ENCODE measurements at regions not wholly inside any gene's neighbourhood (a gene's known extent, or its start where the extent isn't known, plus 50 kb on each side); places are given as distances from the start of the nearest gene placed in this dataset.

GRCh38 chr15:46671336-46671735 is 1036.5 kb downstream of the SQOR start:
- no peaks in the 10 kb centered on the region for H3K36me3 ChIP-seq (ENCODE audit: control insufficient read depth, insufficient read depth, low read length)

GRCh38 chr15:46672041-46672440 is 1037.2 kb downstream of the SQOR start:
- no peaks in the 10 kb centered on the region for H3K27me3 ChIP-seq (ENCODE audit: control insufficient read depth, insufficient read depth, low read length)
- H3K4me3 ChIP-seq (ENCODE audit: low read depth, low read length), result no peak overlapping the region
- no peaks in the 10 kb centered on the region for H3K36me3 ChIP-seq (ENCODE audit: control insufficient read depth, insufficient read depth, low read length)
- no peaks in the 10 kb centered on the region for H3K9me3 ChIP-seq (ENCODE audit: control insufficient read depth, insufficient read depth, low read length)
- no peak overlapping the region for H3K27ac ChIP-seq (ENCODE audit: low read depth, low read length)
- no peak overlapping the region for H3K9ac ChIP-seq (ENCODE audit: low read depth, low read length)
- no peaks in the 10 kb centered on the region for H3K4me1 ChIP-seq (ENCODE audit: control insufficient read depth, insufficient read depth, low read length)

More at GRCh38 chr15:46671336-46671735, 1036.5 kb downstream of the SQOR start:
- Histone ChIP-seq H3K4me3 (ENCODE audit: low read depth, low read length) (no peak overlapping the region), H3K27me3 (ENCODE audit: control insufficient read depth, insufficient read depth, low read length) (no peaks in the 10 kb centered on the region), H3K9me3 (ENCODE audit: control insufficient read depth, insufficient read depth, low read length) (no peaks in the 10 kb centered on the region), H3K9ac (ENCODE audit: low read depth, low read length) (no peak overlapping the region), H3K27ac (ENCODE audit: low read depth, low read length) (no peak overlapping the region), H3K4me1 (ENCODE audit: control insufficient read depth, insufficient read depth, low read length) (no peaks in the 10 kb centered on the region)

GRCh38 chr15:46676233-46677206 is 1040.8 kb upstream of the SEMA6D start:
- Histone ChIP-seq H3K9me3 (ENCODE audit: control insufficient read depth, insufficient read depth, low read length) (no peaks in the 10 kb centered on the region), H3K27ac (ENCODE audit: low read depth, low read length) (no peak overlapping the region), H3K4me3 (ENCODE audit: low read depth, low read length) (no peak overlapping the region), H3K9ac (ENCODE audit: low read depth, low read length) (no peak overlapping the region), H3K27me3 (ENCODE audit: control insufficient read depth, insufficient read depth, low read length) (no peaks in the 10 kb centered on the region), H3K4me1 (ENCODE audit: control insufficient read depth, insufficient read depth, low read length) (peaks cover 14% of the 10 kb centered on the region), H3K36me3 (ENCODE audit: control insufficient read depth, insufficient read depth, low read length) (no peaks in the 10 kb centered on the region)

- Histone ChIP-seq H3K27ac (ENCODE audit: low read depth, low read length) (no peak overlapping the region), H3K9me3 (ENCODE audit: control insufficient read depth, insufficient read depth, low read length) (no peaks in the 10 kb centered on the region), H3K36me3 (ENCODE audit: control insufficient read depth, insufficient read depth, low read length) (no peaks in the 10 kb centered on the region), H3K27me3 (ENCODE audit: control insufficient read depth, insufficient read depth, low read length) (no peaks in the 10 kb centered on the region), H3K4me3 (ENCODE audit: low read depth, low read length) (no peak overlapping the region), H3K9ac (ENCODE audit: low read depth, low read length) (no peak overlapping the region), H3K4me1 (ENCODE audit: control insufficient read depth, insufficient read depth, low read length) (peaks cover 14% of the 10 kb centered on the region)
Observed at GRCh38 chr15:46677491-46677890, 1039.8 kb upstream of the SEMA6D start.

- Histone ChIP-seq H3K4me1 (ENCODE audit: control insufficient read depth, insufficient read depth, low read length) (peaks cover 14% of the 10 kb centered on the region), H3K4me3 (ENCODE audit: low read depth, low read length) (no peak overlapping the region), H3K9ac (ENCODE audit: low read depth, low read length) (no peak overlapping the region), H3K27me3 (ENCODE audit: control insufficient read depth, insufficient read depth, low read length) (no peaks in the 10 kb centered on the region), H3K36me3 (ENCODE audit: control insufficient read depth, insufficient read depth, low read length) (no peaks in the 10 kb centered on the region), H3K27ac (ENCODE audit: low read depth, low read length) (no peak overlapping the region), H3K9me3 (ENCODE audit: control insufficient read depth, insufficient read depth, low read length) (no peaks in the 10 kb centered on the region)
Observed at GRCh38 chr15:46681901-46682300, 1035.4 kb upstream of the SEMA6D start.

GRCh38 chr15:46682969-46683791 is 1034.1 kb upstream of the SEMA6D start:
- Histone ChIP-seq H3K27ac (ENCODE audit: low read depth, low read length) (no peak overlapping the region), H3K9ac (ENCODE audit: low read depth, low read length) (no peak overlapping the region), H3K27me3 (ENCODE audit: control insufficient read depth, insufficient read depth, low read length) (no peaks in the 10 kb centered on the region), H3K9me3 (ENCODE audit: control insufficient read depth, insufficient read depth, low read length) (no peaks in the 10 kb centered on the region), H3K36me3 (ENCODE audit: control insufficient read depth, insufficient read depth, low read length) (no peaks in the 10 kb centered on the region), H3K4me1 (ENCODE audit: control insufficient read depth, insufficient read depth, low read length) (peaks cover 11% of the 10 kb centered on the region), H3K4me3 (ENCODE audit: low read depth, low read length) (no peak overlapping the region)

GRCh38 chr15:46685096-46685495 is 1032.2 kb upstream of the SEMA6D start:
- Histone ChIP-seq H3K27ac (ENCODE audit: low read depth, low read length) (no peak overlapping the region), H3K27me3 (ENCODE audit: control insufficient read depth, insufficient read depth, low read length) (no peaks in the 10 kb centered on the region), H3K9ac (ENCODE audit: low read depth, low read length) (no peak overlapping the region), H3K4me3 (ENCODE audit: low read depth, low read length) (no peak overlapping the region), H3K4me1 (ENCODE audit: control insufficient read depth, insufficient read depth, low read length) (peaks cover 6% of the 10 kb centered on the region), H3K36me3 (ENCODE audit: control insufficient read depth, insufficient read depth, low read length) (no peaks in the 10 kb centered on the region), H3K9me3 (ENCODE audit: control insufficient read depth, insufficient read depth, low read length) (no peaks in the 10 kb centered on the region)

GRCh38 chr15:46685681-46686080 is 1031.6 kb upstream of the SEMA6D start:
- H3K27ac ChIP-seq (ENCODE audit: low read depth, low read length), result no peak overlapping the region
- H3K27me3 ChIP-seq (ENCODE audit: control insufficient read depth, insufficient read depth, low read length), result no peaks in the 10 kb centered on the region
- H3K4me3 ChIP-seq (ENCODE audit: low read depth, low read length), result no peak overlapping the region
- H3K9ac ChIP-seq (ENCODE audit: low read depth, low read length), result no peak overlapping the region
- no peaks in the 10 kb centered on the region for H3K36me3 ChIP-seq (ENCODE audit: control insufficient read depth, insufficient read depth, low read length)
- H3K9me3 ChIP-seq (ENCODE audit: control insufficient read depth, insufficient read depth, low read length), result no peaks in the 10 kb centered on the region
- peaks cover 5% of the 10 kb centered on the region for H3K4me1 ChIP-seq (ENCODE audit: control insufficient read depth, insufficient read depth, low read length)

- no peak overlapping the region for H3K9ac ChIP-seq (ENCODE audit: low read depth, low read length)
- no peak overlapping the region for H3K27ac ChIP-seq (ENCODE audit: low read depth, low read length)
- no peaks in the 10 kb centered on the region for H3K36me3 ChIP-seq (ENCODE audit: control insufficient read depth, insufficient read depth, low read length)
- H3K9me3 ChIP-seq (ENCODE audit: control insufficient read depth, insufficient read depth, low read length), result no peaks in the 10 kb centered on the region
- no peak overlapping the region for H3K4me3 ChIP-seq (ENCODE audit: low read depth, low read length)
- H3K4me1 ChIP-seq (ENCODE audit: control insufficient read depth, insufficient read depth, low read length), result no peaks in the 10 kb centered on the region
- H3K27me3 ChIP-seq (ENCODE audit: control insufficient read depth, insufficient read depth, low read length), result no peaks in the 10 kb centered on the region
Observed at GRCh38 chr15:46696281-46696680, 1021.0 kb upstream of the SEMA6D start.

- Histone ChIP-seq H3K36me3 (ENCODE audit: control insufficient read depth, insufficient read depth, low read length) (no peaks in the 10 kb centered on the region), H3K9me3 (ENCODE audit: control insufficient read depth, insufficient read depth, low read length) (no peaks in the 10 kb centered on the region), H3K27me3 (ENCODE audit: control insufficient read depth, insufficient read depth, low read length) (no peaks in the 10 kb centered on the region), H3K4me1 (ENCODE audit: control insufficient read depth, insufficient read depth, low read length) (no peaks in the 10 kb centered on the region), H3K27ac (ENCODE audit: low read depth, low read length) (no peak overlapping the region), H3K9ac (ENCODE audit: low read depth, low read length) (no peak overlapping the region), H3K4me3 (ENCODE audit: low read depth, low read length) (no peak overlapping the region)
Observed at GRCh38 chr15:46701346-46701745, 1016.0 kb upstream of the SEMA6D start.

GRCh38 chr15:46701896-46702295 is 1015.4 kb upstream of the SEMA6D start:
- H3K4me1 ChIP-seq (ENCODE audit: control insufficient read depth, insufficient read depth, low read length), result no peaks in the 10 kb centered on the region
- H3K4me3 ChIP-seq (ENCODE audit: low read depth, low read length), result no peak overlapping the region
- H3K36me3 ChIP-seq (ENCODE audit: control insufficient read depth, insufficient read depth, low read length), result no peaks in the 10 kb centered on the region
- H3K9ac ChIP-seq (ENCODE audit: low read depth, low read length), result no peak overlapping the region
- H3K9me3 ChIP-seq (ENCODE audit: control insufficient read depth, insufficient read depth, low read length), result no peaks in the 10 kb centered on the region
- H3K27me3 ChIP-seq (ENCODE audit: control insufficient read depth, insufficient read depth, low read length), result no peaks in the 10 kb centered on the region
- no peak overlapping the region for H3K27ac ChIP-seq (ENCODE audit: low read depth, low read length)
